Thyroid gland (tissue), 4 donors: ENCODE measurements at regions not wholly inside any gene's neighbourhood (a gene's known extent, or its start where the extent isn't known, plus 50 kb on each side); places are given as distances from the start of the nearest gene placed in this dataset.

ENCODE experiments used
- DNase-seq, 2 donors: peaks; one replicate each; pipeline ENCODE4 v3.0.0-alpha.2; 2019
- H3K27ac ChIP-seq, 3 donors: fragments of 200-600 bp; sonication (generic); 1 replicate in 2 of 3; 2 replicates in 1 of 3; pipeline ENCODE4 v1.5.1; 2016 to 2019; ENCODE audit warnings: mild to moderate bottlenecking in 1 of 3, moderate library complexity in 1 of 3
- H3K27me3 ChIP-seq: fragments of 200-600 bp; sonication (generic); one replicate; pipeline ENCODE4 v1.5.1; 2019
- H3K36me3 ChIP-seq, 2 donors: fragments of 200-600 bp; sonication (generic); one replicate each; pipeline ENCODE4 v1.5.1; 2016 to 2019
- H3K4me1 ChIP-seq, 2 donors: fragments of 200-600 bp; sonication (generic); one replicate each; pipeline ENCODE4 v1.5.1; 2017 to 2019
- H3K4me3 ChIP-seq, 3 donors: fragments of 200-600 bp; sonication (generic); replicated peaks in 1 of 3; 1 replicate in 2 of 3; 2 replicates in 1 of 3; pipeline ENCODE4 v1.5.1; 2016; ENCODE audit warnings: mild to moderate bottlenecking in 1 of 3
- H3K9me3 ChIP-seq: fragments of 200-600 bp; sonication (generic); one replicate; pipeline ENCODE4 v1.5.1; 2017
- POLR2A ChIP-seq, 2 donors: fragments of 450-650 bp; IDR thresholded peaks; one replicate each; pipeline ENCODE4 v1.6.1; 2017; ENCODE audit warnings: antibody characterized with exemption in 2 of 2, mild to moderate bottlenecking in 2 of 2, moderate library complexity in 1 of 2
- WGBS, 2 donors: methylation state at CpG; one replicate each; pipeline ENCODE4 v1.1.5; 2017; 5-methylcytosine and 5-hydroxymethylcytosine counted together
- intact Hi-C: fragments of 100-400 bp; cut with DNase I; formaldehyde crosslinking; loops from one replicate; pipeline ENCODE4 v1.15.1; 2023
- TF ChIP-seq, protein P1 (sequence below), 6 experiments: fragments of 200-600 bp in 3 of 6; fragments of 450-650 bp in 3 of 6; sonication (generic) in 3 of 6; IDR thresholded peaks; one replicate each; pipeline ENCODE4 v1.5.1; 2016 to 2019; ENCODE audit warnings: antibody characterized with exemption in 6 of 6, mild to moderate bottlenecking in 2 of 6, inconsistent platforms in 1 of 6, moderate library complexity in 1 of 6

DNA sequence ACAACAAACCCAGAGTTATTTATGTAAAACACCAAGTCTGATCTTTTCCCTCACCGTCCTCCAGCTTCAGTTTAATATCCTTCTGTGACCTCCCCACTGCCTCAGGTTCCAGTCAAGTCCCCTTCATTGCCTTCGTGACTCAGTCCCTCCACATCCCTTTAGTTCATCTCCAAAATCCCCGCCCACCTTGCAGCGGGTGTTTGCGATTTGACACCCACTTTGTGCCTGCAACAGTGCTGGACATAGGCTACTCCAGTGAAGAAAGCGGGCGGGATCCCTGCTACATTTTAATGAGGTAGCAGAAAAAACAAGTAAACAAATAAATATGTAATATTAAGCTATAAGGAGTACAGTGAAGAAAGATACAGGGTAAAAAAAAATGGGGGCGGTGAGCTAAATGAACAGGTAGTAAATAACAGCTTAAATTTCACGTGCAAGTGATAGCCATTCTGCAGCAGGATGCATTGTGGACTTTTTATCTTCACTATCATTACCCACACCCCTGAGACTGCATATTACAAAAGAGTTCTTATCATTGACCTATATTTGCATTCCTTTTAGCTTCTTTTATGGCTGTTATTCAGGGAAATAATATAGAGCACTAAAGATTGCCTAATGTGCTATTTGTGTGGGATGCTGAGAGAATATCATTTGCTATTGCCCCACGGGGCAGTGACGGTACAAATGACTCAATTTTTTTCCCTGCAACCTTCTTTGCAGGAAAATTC, 222.8 kb upstream of the NUDT4 start:
- no peak for DNase-seq
- intact Hi-C loops = no loop called here
- no peaks in the 10 kb centered on the region for H3K27me3 ChIP-seq
- H3K9me3 ChIP-seq = no peaks in the 10 kb centered on the region
- H3K4me3 ChIP-seq = no peak overlapping the region
- WGBS, 2 donors = 88 to 92% methylated on average over 11 of the region's 11 CpGs
- H3K36me3 ChIP-seq = no peaks in the 10 kb centered on the region
- TF ChIP-seq, protein P1, sequence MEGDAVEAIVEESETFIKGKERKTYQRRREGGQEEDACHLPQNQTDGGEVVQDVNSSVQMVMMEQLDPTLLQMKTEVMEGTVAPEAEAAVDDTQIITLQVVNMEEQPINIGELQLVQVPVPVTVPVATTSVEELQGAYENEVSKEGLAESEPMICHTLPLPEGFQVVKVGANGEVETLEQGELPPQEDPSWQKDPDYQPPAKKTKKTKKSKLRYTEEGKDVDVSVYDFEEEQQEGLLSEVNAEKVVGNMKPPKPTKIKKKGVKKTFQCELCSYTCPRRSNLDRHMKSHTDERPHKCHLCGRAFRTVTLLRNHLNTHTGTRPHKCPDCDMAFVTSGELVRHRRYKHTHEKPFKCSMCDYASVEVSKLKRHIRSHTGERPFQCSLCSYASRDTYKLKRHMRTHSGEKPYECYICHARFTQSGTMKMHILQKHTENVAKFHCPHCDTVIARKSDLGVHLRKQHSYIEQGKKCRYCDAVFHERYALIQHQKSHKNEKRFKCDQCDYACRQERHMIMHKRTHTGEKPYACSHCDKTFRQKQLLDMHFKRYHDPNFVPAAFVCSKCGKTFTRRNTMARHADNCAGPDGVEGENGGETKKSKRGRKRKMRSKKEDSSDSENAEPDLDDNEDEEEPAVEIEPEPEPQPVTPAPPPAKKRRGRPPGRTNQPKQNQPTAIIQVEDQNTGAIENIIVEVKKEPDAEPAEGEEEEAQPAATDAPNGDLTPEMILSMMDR (IDR thresholded peaks at IDR 0.05) = no peak
- TF ChIP-seq POLR2A (IDR thresholded peaks at IDR 0.05) = no peak
- H3K27ac ChIP-seq = no peak overlapping the region
- no peaks in the 10 kb centered on the region for H3K4me1 ChIP-seq

DNA sequence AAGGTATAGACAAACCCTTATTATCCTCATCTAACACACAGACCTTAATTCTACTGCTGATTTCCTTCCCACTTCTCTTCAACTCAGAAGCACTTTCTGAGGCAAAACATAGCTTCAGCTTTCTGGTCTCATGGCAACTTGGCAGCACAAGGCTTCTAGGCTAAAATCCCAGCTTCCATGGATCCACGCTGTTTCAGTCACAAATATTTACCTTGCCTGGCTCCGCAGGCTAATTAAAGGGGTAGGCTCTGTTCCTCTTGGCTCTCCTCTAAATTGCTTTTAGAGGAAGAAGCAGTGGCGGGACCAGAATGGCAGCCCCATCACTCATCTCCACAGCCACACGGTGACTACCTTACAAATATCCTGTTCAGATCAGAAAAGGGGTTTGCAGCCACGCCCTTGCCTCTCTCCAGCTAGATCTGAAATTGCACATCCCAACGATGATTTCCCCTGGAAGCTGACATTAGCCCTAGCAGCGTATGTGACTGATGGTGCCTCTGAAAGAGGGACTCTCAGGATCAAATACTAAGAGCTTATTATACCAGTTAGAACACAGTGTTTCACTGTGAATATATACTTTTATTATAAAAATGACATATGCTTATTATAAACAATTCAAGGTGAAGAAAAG, 221.5 kb upstream of the NUDT4 start:
- no peaks in the 10 kb centered on the region for H3K4me1 ChIP-seq
- no peak overlapping the region for H3K4me3 ChIP-seq
- H3K27ac ChIP-seq = no peak overlapping the region
- H3K36me3 ChIP-seq = no peaks in the 10 kb centered on the region
- 53 to 59% methylated on average over 7 of the region's 7 CpGs for WGBS, 2 donors
- no peaks in the 10 kb centered on the region for H3K9me3 ChIP-seq
- H3K27me3 ChIP-seq = no peaks in the 10 kb centered on the region
- TF ChIP-seq, protein P1 (IDR thresholded peaks at IDR 0.05) = no peak
- no peak for TF ChIP-seq POLR2A (IDR thresholded peaks at IDR 0.05)
- no peak for DNase-seq
- intact Hi-C loops = no loop called here

DNA sequence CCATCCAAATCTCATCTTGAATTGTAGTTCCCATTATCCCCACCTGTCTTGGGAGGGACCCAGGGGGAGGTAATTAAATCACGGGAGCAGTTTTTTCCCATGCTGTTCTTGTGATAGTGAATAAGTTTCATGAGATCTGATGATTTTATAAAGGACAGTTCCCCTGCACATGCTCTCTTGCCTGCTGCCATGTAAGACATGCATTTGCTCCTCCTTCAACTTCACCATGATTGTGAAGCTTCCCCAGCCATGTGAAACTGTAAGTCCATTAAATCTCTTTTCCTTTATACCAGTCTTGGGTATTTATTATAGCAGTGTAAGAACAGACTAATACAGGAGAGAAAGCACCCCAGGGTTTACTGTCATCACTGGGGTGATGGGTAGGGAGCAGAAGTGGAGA, 220.4 kb upstream of the NUDT4 start:
- H3K27me3 ChIP-seq = no peaks in the 10 kb centered on the region
- WGBS, 2 donors = 86 to 95% methylated on average over 1 of the region's 1 CpG
- H3K4me3 ChIP-seq = no peak overlapping the region
- intact Hi-C loops = no loop called here
- no peak for DNase-seq
- H3K9me3 ChIP-seq = no peaks in the 10 kb centered on the region
- no peaks in the 10 kb centered on the region for H3K4me1 ChIP-seq
- no peak overlapping the region for H3K27ac ChIP-seq
- no peak for TF ChIP-seq POLR2A (IDR thresholded peaks at IDR 0.05)
- TF ChIP-seq, protein P1 (IDR thresholded peaks at IDR 0.05) = no peak
- no peaks in the 10 kb centered on the region for H3K36me3 ChIP-seq

- no peak for DNase-seq
- 94 to 99% methylated on average over 4 of the region's 4 CpGs for WGBS, 2 donors
- Histone ChIP-seq H3K36me3 (no peaks in the 10 kb centered on the region), H3K9me3 (no peaks in the 10 kb centered on the region), H3K27ac (no peak overlapping the region), H3K27me3 (no peaks in the 10 kb centered on the region), H3K4me3 (no peak overlapping the region), H3K4me1 (no peaks in the 10 kb centered on the region)
- TF ChIP-seq, protein P1 (IDR thresholded peaks at IDR 0.05) = no peak
- TF ChIP-seq POLR2A (IDR thresholded peaks at IDR 0.05) = no peak
- intact Hi-C loops = no loop called here
Observed at GRCh38 chr12:93158065-93158843, 219.5 kb upstream of the NUDT4 start.
